ENCODE measurements at regions not wholly inside any gene's neighbourhood (a gene's known extent, or its start where the extent isn't known, plus 50 kb on each side); places are given as distances from the start of the nearest gene placed in this dataset.

GRCh38 chr2:116877274-116877673 is 937.2 kb upstream of the DDX18 start:
- TF ChIP-seq POU6F1 (CRISPR knock-in tag; IDR thresholded peaks at IDR 0.05; ENCODE audit: borderline replicate concordance, low read depth), result no peak
- TF ChIP-seq, protein P1, sequence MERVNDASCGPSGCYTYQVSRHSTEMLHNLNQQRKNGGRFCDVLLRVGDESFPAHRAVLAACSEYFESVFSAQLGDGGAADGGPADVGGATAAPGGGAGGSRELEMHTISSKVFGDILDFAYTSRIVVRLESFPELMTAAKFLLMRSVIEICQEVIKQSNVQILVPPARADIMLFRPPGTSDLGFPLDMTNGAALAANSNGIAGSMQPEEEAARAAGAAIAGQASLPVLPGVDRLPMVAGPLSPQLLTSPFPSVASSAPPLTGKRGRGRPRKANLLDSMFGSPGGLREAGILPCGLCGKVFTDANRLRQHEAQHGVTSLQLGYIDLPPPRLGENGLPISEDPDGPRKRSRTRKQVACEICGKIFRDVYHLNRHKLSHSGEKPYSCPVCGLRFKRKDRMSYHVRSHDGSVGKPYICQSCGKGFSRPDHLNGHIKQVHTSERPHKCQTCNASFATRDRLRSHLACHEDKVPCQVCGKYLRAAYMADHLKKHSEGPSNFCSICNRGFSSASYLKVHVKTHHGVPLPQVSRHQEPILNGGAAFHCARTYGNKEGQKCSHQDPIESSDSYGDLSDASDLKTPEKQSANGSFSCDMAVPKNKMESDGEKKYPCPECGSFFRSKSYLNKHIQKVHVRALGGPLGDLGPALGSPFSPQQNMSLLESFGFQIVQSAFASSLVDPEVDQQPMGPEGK (CRISPR knock-in tag; IDR thresholded peaks at IDR 0.05; ENCODE audit: borderline replicate concordance), result no peak
- TF ChIP-seq RARB (CRISPR knock-in tag; IDR thresholded peaks at IDR 0.05), result no peak
- no peak for TF ChIP-seq ESRRG (CRISPR knock-in tag; IDR thresholded peaks at IDR 0.05)
